HFFc6 (cell line): ENCODE measurements at regions not wholly inside any gene's neighbourhood (a gene's known extent, or its start where the extent isn't known, plus 50 kb on each side); places are given as distances from the start of the nearest gene placed in this dataset.
A peak's percentile ranks its signal among the peaks of the same experiment; 100 is the strongest.
"Not testable (repeated sequence)": the region's sequence is repeated elsewhere in the genome, so short reads cannot be mapped to it uniquely, and the experiment has no call there.

Experiments
- DNase-seq: peaks from one replicate; pipeline ENCODE4 v3.0.0-alpha.2; 2018
- H3K27ac Mint-ChIP-seq: 2 replicates; pipeline ENCODE4 v1.8.0; 2020; ENCODE audit warnings: mild to moderate bottlenecking, mixed read lengths
- H3K27me3 Mint-ChIP-seq: 2 replicates; pipeline ENCODE4 v1.8.0; 2021; ENCODE audit warnings: mild to moderate bottlenecking, moderate library complexity, mixed read lengths; ENCODE audit not compliant: insufficient read depth
- H3K36me3 Mint-ChIP-seq: 2 replicates; pipeline ENCODE4 v1.8.0; 2021; ENCODE audit warnings: low read depth, mixed read lengths
- H3K4me1 Mint-ChIP-seq: 2 replicates; pipeline ENCODE4 v1.8.0; 2020; ENCODE audit warnings: low read depth, mixed read lengths
- H3K4me3 Mint-ChIP-seq: 2 replicates; pipeline ENCODE4 v1.8.0; 2020; ENCODE audit warnings: mild to moderate bottlenecking, moderate library complexity, mixed read lengths
- H3K9me3 Mint-ChIP-seq: 2 replicates; pipeline ENCODE4 v1.8.0; 2020; ENCODE audit warnings: mild to moderate bottlenecking, mixed read lengths
- CTCF ChIP-seq: fragments of 200-600 bp; sonication (generic); IDR thresholded peaks from 2 replicates; pipeline ENCODE4 v1.5.0; 2021; ENCODE audit warnings: antibody characterized with exemption, mild to moderate bottlenecking

GRCh38 chr19:30968841-30969399 is 380.3 kb downstream of the TSHZ3 start:
- no peaks in the 10 kb centered on the region for H3K4me1 Mint-ChIP-seq
- TF ChIP-seq CTCF = no peak
- no peak overlapping the region for H3K4me3 Mint-ChIP-seq
- peaks cover 5% of the 10 kb centered on the region for H3K27me3 Mint-ChIP-seq
- no peak overlapping the region for H3K27ac Mint-ChIP-seq
- DNase-seq = no peak
- H3K36me3 Mint-ChIP-seq = no peaks in the 10 kb centered on the region
- no peaks in the 10 kb centered on the region; the same call in 1 of the 2 replicates for H3K9me3 Mint-ChIP-seq

- Mint-ChIP-seq H3K36me3 (no peaks in the 10 kb centered on the region), H3K4me1 (no peaks in the 10 kb centered on the region), H3K9me3 (no peaks in the 10 kb centered on the region; the same call in 1 of the 2 replicates), H3K27ac (no peak overlapping the region), H3K4me3 (no peak overlapping the region), H3K27me3 (peaks cover 5% of the 10 kb centered on the region)
- TF ChIP-seq CTCF = peak; percentile 50
- no peak for DNase-seq
Measured at GRCh38 chr19:30968210-30968609, 381.0 kb downstream of the TSHZ3 start.

- Mint-ChIP-seq H3K4me3 (no peak overlapping the region), H3K27me3 (peaks cover 3% of the 10 kb centered on the region), H3K36me3 (no peaks in the 10 kb centered on the region), H3K4me1 (no peaks in the 10 kb centered on the region), H3K9me3 (peaks cover 8% of the 10 kb centered on the region; the same call in 1 of the 2 replicates), H3K27ac (no peak overlapping the region)
- no peak for TF ChIP-seq CTCF
- DNase-seq = no peak
Measured at GRCh38 chr19:30966486-30966885, 382.8 kb downstream of the TSHZ3 start.

GRCh38 chr19:30959011-30959410 is 390.2 kb downstream of the TSHZ3 start:
- no peak overlapping the region for H3K27ac Mint-ChIP-seq
- no peak for DNase-seq
- no peaks in the 10 kb centered on the region for H3K36me3 Mint-ChIP-seq
- H3K9me3 Mint-ChIP-seq = peaks cover 37% of the 10 kb centered on the region
- no peaks in the 10 kb centered on the region; the same call in none of the 2 replicates for H3K27me3 Mint-ChIP-seq
- no peak for TF ChIP-seq CTCF
- H3K4me3 Mint-ChIP-seq = no peak overlapping the region
- no peaks in the 10 kb centered on the region for H3K4me1 Mint-ChIP-seq

- DNase-seq = no peak
- no peaks in the 10 kb centered on the region for H3K4me1 Mint-ChIP-seq
- no peak for TF ChIP-seq CTCF
- no peak overlapping the region for H3K4me3 Mint-ChIP-seq
- H3K36me3 Mint-ChIP-seq = no peaks in the 10 kb centered on the region
- H3K27me3 Mint-ChIP-seq = no peaks in the 10 kb centered on the region; the same call in none of the 2 replicates
- H3K9me3 Mint-ChIP-seq = peaks cover 19% of the 10 kb centered on the region
- no peak overlapping the region for H3K27ac Mint-ChIP-seq
Measured at GRCh38 chr19:30955112-30956104, 393.8 kb downstream of the TSHZ3 start.

- not testable (repeated sequence) for H3K4me3 Mint-ChIP-seq, H3K27me3 Mint-ChIP-seq, H3K27ac Mint-ChIP-seq, DNase-seq, H3K4me1 Mint-ChIP-seq, H3K36me3 Mint-ChIP-seq
- H3K9me3 Mint-ChIP-seq = peaks cover 14% of the 10 kb centered on the region; the same call in 1 of the 2 replicates
Measured at GRCh38 chr19:30944276-30944932, 404.8 kb downstream of the TSHZ3 start.
